ENCODE measurements at regions not wholly inside any gene's neighbourhood (a gene's known extent, or its start where the extent isn't known, plus 50 kb on each side); places are given as distances from the start of the nearest gene placed in this dataset.
"Not testable (repeated sequence)": the region's sequence is repeated elsewhere in the genome, so short reads cannot be mapped to it uniquely, and the experiment has no call there.

GRCh38 chr5:87729781-87730180 is 317.1 kb upstream of the CCNH start:
- H3K9me3 ChIP-seq (ENCODE audit: low read depth), result no peaks in the 10 kb centered on the region
- no peaks in the 10 kb centered on the region for H3K27me3 ChIP-seq
- H3K4me3 ChIP-seq, result no peak overlapping the region
- H3K27ac ChIP-seq, result no peak overlapping the region
- H3K4me1 ChIP-seq (ENCODE audit: low read depth), result no peaks in the 10 kb centered on the region
- H3K36me3 ChIP-seq, result no peaks in the 10 kb centered on the region
- TF ChIP-seq CTCF (IDR thresholded peaks at IDR 0.05; ENCODE audit: low read depth, low read length), result no peak
- DNase-seq (ENCODE audit: low read depth in 1 of 2, low spot score in 1 of 2), result no peak

GRCh38 chr5:87722286-87722685 is 309.6 kb upstream of the CCNH start:
- H3K27me3 ChIP-seq, result no peaks in the 10 kb centered on the region
- H3K4me1 ChIP-seq (ENCODE audit: low read depth), result no peaks in the 10 kb centered on the region
- no peak for DNase-seq (ENCODE audit: low read depth in 1 of 2, low spot score in 1 of 2)
- no peak for TF ChIP-seq CTCF (IDR thresholded peaks at IDR 0.05; ENCODE audit: low read depth, low read length)
- no peak overlapping the region for H3K4me3 ChIP-seq
- no peaks in the 10 kb centered on the region for H3K9me3 ChIP-seq (ENCODE audit: low read depth)
- H3K27ac ChIP-seq, result no peak overlapping the region
- H3K36me3 ChIP-seq, result no peaks in the 10 kb centered on the region

GRCh38 chr5:87718224-87718925 is 305.6 kb upstream of the CCNH start:
- H3K9me3 ChIP-seq (ENCODE audit: low read depth); H3K27me3 ChIP-seq; H3K4me3 ChIP-seq; H3K27ac ChIP-seq; H3K36me3 ChIP-seq; DNase-seq (ENCODE audit: low read depth in 1 of 2, low spot score in 1 of 2); H3K4me1 ChIP-seq (ENCODE audit: low read depth): not testable (repeated sequence)

GRCh38 chr5:87717761-87718160 is 305.0 kb upstream of the CCNH start:
- no peak for DNase-seq (ENCODE audit: low read depth in 1 of 2, low spot score in 1 of 2)
- H3K4me1 ChIP-seq (ENCODE audit: low read depth), result no peaks in the 10 kb centered on the region
- H3K36me3 ChIP-seq, result no peaks in the 10 kb centered on the region
- TF ChIP-seq CTCF (IDR thresholded peaks at IDR 0.05; ENCODE audit: low read depth, low read length), result no peak
- no peak overlapping the region for H3K4me3 ChIP-seq
- H3K27ac ChIP-seq, result no peak overlapping the region
- no peaks in the 10 kb centered on the region for H3K27me3 ChIP-seq
- no peaks in the 10 kb centered on the region for H3K9me3 ChIP-seq (ENCODE audit: low read depth)

- H3K4me3 ChIP-seq, result no peak overlapping the region
- no peaks in the 10 kb centered on the region for H3K27me3 ChIP-seq
- H3K9me3 ChIP-seq (ENCODE audit: low read depth), result no peaks in the 10 kb centered on the region
- no peaks in the 10 kb centered on the region for H3K4me1 ChIP-seq (ENCODE audit: low read depth)
- peak in 1 of 2 donors; percentile 0 for DNase-seq (ENCODE audit: low read depth in 1 of 2, low spot score in 1 of 2)
- TF ChIP-seq CTCF (IDR thresholded peaks at IDR 0.05; ENCODE audit: low read depth, low read length), result no peak
- H3K27ac ChIP-seq, result no peak overlapping the region
- no peaks in the 10 kb centered on the region for H3K36me3 ChIP-seq
These were observed 293.1 kb upstream of the CCNH start for GRCh38 chr5:87705876-87706275.

GRCh38 chr5:87686975-87687374 is 274.2 kb upstream of the CCNH start:
- Histone ChIP-seq H3K9me3 (ENCODE audit: low read depth) (no peaks in the 10 kb centered on the region), H3K4me3 (no peak overlapping the region), H3K27me3 (no peaks in the 10 kb centered on the region), H3K4me1 (ENCODE audit: low read depth) (no peaks in the 10 kb centered on the region), H3K27ac (no peak overlapping the region), H3K36me3 (no peaks in the 10 kb centered on the region)
- DNase-seq (ENCODE audit: low read depth in 1 of 2, low spot score in 1 of 2), result no peak
- no peak for TF ChIP-seq CTCF (IDR thresholded peaks at IDR 0.05; ENCODE audit: low read depth, low read length)
